ENCODE measurements at regions not wholly inside any gene's neighbourhood (a gene's known extent, or its start where the extent isn't known, plus 50 kb on each side); places are given as distances from the start of the nearest gene placed in this dataset.

DNA sequence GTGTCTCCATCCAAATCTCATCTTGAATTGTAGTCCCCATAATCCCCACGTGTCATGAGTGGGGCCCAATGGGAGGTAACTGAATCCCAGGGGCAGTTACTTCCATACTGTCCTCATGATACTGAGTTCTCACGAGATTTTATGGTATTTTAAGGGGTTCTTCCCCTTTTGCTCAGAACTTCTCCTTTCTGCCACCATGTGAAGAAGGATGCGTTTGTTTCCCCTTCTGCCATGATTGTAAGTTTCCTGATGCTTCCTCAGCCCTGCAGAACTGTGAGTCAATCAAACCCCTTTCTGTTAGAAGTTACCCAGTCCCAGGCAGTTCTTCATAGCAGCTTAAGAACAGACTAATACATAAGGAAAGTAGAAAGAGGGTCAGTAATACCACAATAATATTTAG, 480.4 kb downstream of the KCNJ3 start:
- Histone ChIP-seq H3K4me1 (ENCODE audit: control insufficient read depth, insufficient read depth, low read length) (no peaks in the 10 kb centered on the region), H3K4me3 (ENCODE audit: low read length) (no peak overlapping the region), H3K9me3 (ENCODE audit: control insufficient read depth, low read length) (no peaks in the 10 kb centered on the region), H3K36me3 (ENCODE audit: control insufficient read depth, insufficient read depth, low read length) (no peaks in the 10 kb centered on the region), H3K9ac (ENCODE audit: low read length) (no peak overlapping the region), H3K27me3 (ENCODE audit: control insufficient read depth, insufficient read depth, low read length) (no peaks in the 10 kb centered on the region)

DNA sequence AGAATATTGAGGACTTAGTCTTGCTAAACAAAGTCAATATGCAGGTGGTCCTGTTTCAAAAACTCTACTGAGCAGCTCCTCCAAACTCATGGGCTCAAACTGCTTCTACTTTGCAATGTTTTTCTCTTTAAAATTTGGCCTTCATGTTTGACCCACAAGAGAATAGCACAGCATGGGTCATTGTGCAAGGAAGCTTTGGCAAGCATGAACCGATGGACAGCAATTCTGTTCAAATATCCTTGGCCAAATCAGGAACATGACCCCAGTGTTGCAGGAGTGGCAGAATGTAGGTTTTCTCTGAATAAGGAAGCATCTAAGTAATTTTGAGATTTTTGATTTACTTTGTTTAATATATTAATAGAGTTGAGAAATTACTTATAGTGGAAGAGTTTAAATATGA, 477.9 kb downstream of the KCNJ3 start:
- Histone ChIP-seq H3K4me1 (ENCODE audit: control insufficient read depth, insufficient read depth, low read length) (no peaks in the 10 kb centered on the region), H3K4me3 (ENCODE audit: low read length) (no peak overlapping the region), H3K27me3 (ENCODE audit: control insufficient read depth, insufficient read depth, low read length) (no peaks in the 10 kb centered on the region), H3K36me3 (ENCODE audit: control insufficient read depth, insufficient read depth, low read length) (no peaks in the 10 kb centered on the region), H3K9me3 (ENCODE audit: control insufficient read depth, low read length) (no peaks in the 10 kb centered on the region), H3K9ac (ENCODE audit: low read length) (no peak overlapping the region)

- Histone ChIP-seq H3K36me3 (ENCODE audit: control insufficient read depth, insufficient read depth, low read length) (no peaks in the 10 kb centered on the region), H3K27me3 (ENCODE audit: control insufficient read depth, insufficient read depth, low read length) (no peaks in the 10 kb centered on the region), H3K4me1 (ENCODE audit: control insufficient read depth, insufficient read depth, low read length) (no peaks in the 10 kb centered on the region), H3K4me3 (ENCODE audit: low read length) (no peak overlapping the region), H3K9me3 (ENCODE audit: control insufficient read depth, low read length) (no peaks in the 10 kb centered on the region), H3K9ac (ENCODE audit: low read length) (no peak overlapping the region)
These were observed 470.8 kb downstream of the KCNJ3 start for GRCh38 chr2:155169317-155169716.

- Histone ChIP-seq H3K9ac (ENCODE audit: low read length) (no peak overlapping the region), H3K36me3 (ENCODE audit: control insufficient read depth, insufficient read depth, low read length) (no peaks in the 10 kb centered on the region), H3K27me3 (ENCODE audit: control insufficient read depth, insufficient read depth, low read length) (no peaks in the 10 kb centered on the region), H3K4me1 (ENCODE audit: control insufficient read depth, insufficient read depth, low read length) (no peaks in the 10 kb centered on the region), H3K4me3 (ENCODE audit: low read length) (no peak overlapping the region), H3K9me3 (ENCODE audit: control insufficient read depth, low read length) (no peaks in the 10 kb centered on the region)
These were observed 464.0 kb downstream of the KCNJ3 start for GRCh38 chr2:155162494-155162893.

DNA sequence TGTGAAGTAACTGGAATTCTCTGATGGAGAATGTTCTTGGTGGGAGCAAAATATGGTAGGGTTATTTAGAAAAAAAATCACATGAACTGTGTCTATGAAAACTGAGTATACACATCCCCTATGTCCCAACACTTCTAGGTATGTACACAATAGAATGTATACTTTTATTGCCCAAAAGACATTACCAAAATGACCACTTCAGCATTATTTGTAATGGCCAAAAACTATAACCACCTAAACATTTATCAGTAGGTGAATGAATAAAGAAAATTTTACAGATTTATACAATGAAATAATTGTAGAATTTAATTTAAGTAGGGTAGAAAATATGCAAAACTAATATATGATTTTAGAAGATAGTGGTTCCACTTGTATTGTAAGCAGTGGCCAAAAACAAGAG, 462.8 kb downstream of the KCNJ3 start:
- no peaks in the 10 kb centered on the region for H3K4me1 ChIP-seq (ENCODE audit: control insufficient read depth, insufficient read depth, low read length)
- no peaks in the 10 kb centered on the region for H3K9me3 ChIP-seq (ENCODE audit: control insufficient read depth, low read length)
- H3K9ac ChIP-seq (ENCODE audit: low read length): no peak overlapping the region
- no peaks in the 10 kb centered on the region for H3K36me3 ChIP-seq (ENCODE audit: control insufficient read depth, insufficient read depth, low read length)
- no peak overlapping the region for H3K4me3 ChIP-seq (ENCODE audit: low read length)
- no peaks in the 10 kb centered on the region for H3K27me3 ChIP-seq (ENCODE audit: control insufficient read depth, insufficient read depth, low read length)

DNA sequence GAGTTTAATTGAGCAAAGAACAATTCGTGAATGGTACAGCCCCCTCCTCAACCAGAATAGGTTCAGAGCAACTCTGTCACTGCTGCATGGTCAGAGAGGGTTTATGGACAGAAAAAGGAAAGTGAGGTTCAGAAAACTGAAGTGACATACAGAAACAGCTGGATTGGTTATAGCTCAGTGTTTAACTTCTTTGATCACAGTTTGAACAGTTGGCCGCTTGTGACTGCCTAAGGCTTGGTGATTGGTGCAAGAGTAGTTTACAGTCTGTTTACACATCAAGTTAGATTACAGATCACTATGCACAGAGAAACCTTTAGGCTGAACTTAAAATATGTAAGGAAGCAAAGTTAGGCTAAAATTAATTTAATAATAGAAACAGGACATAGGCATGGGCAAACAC, 459.2 kb downstream of the KCNJ3 start:
- no peaks in the 10 kb centered on the region for H3K27me3 ChIP-seq (ENCODE audit: control insufficient read depth, insufficient read depth, low read length)

DNA sequence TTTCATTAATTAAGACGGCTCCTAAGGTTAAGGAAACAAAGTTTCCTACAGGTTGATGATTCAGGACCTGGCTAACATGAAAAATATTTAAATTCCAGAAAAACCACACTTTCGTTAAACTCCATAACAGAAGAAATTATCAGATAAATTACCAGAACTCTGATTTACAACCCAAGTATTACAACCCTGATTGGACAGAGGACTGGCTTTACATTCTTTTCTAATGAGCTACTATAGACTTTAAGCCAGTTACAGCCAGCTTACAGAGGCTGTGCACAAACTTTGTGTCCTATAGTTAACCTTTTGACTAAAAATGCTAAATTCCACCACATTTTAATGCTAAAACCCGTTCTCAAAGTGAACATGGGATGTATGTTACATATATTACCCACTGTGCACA, 458.6 kb downstream of the KCNJ3 start:
- no peaks in the 10 kb centered on the region for H3K27me3 ChIP-seq (ENCODE audit: control insufficient read depth, insufficient read depth, low read length)
- H3K9me3 ChIP-seq (ENCODE audit: control insufficient read depth, low read length): no peaks in the 10 kb centered on the region
- no peaks in the 10 kb centered on the region for H3K4me1 ChIP-seq (ENCODE audit: control insufficient read depth, insufficient read depth, low read length)
- no peak overlapping the region for H3K9ac ChIP-seq (ENCODE audit: low read length)
- no peak overlapping the region for H3K4me3 ChIP-seq (ENCODE audit: low read length)
- H3K36me3 ChIP-seq (ENCODE audit: control insufficient read depth, insufficient read depth, low read length): no peaks in the 10 kb centered on the region

More for the DNA sequence above, 459.2 kb downstream of the KCNJ3 start:
- no peaks in the 10 kb centered on the region for H3K4me1 ChIP-seq (ENCODE audit: control insufficient read depth, insufficient read depth, low read length)
- no peaks in the 10 kb centered on the region for H3K9me3 ChIP-seq (ENCODE audit: control insufficient read depth, low read length)
- no peak overlapping the region for H3K4me3 ChIP-seq (ENCODE audit: low read length)
- H3K36me3 ChIP-seq (ENCODE audit: control insufficient read depth, insufficient read depth, low read length): no peaks in the 10 kb centered on the region
- no peak overlapping the region for H3K9ac ChIP-seq (ENCODE audit: low read length)

- no peak overlapping the region for H3K4me3 ChIP-seq (ENCODE audit: low read length)
These were observed 453.4 kb downstream of the KCNJ3 start for GRCh38 chr2:155151945-155152344.

GRCh38 chr2:155151472-155151871, 453.0 kb downstream of the KCNJ3 start:
- Histone ChIP-seq H3K9ac (ENCODE audit: low read length) (no peak overlapping the region), H3K4me1 (ENCODE audit: control insufficient read depth, insufficient read depth, low read length) (no peaks in the 10 kb centered on the region), H3K9me3 (ENCODE audit: control insufficient read depth, low read length) (no peaks in the 10 kb centered on the region), H3K36me3 (ENCODE audit: control insufficient read depth, insufficient read depth, low read length) (no peaks in the 10 kb centered on the region), H3K4me3 (ENCODE audit: low read length) (no peak overlapping the region), H3K27me3 (ENCODE audit: control insufficient read depth, insufficient read depth, low read length) (no peaks in the 10 kb centered on the region)

More at GRCh38 chr2:155151945-155152344, 453.4 kb downstream of the KCNJ3 start:
- H3K9me3 ChIP-seq (ENCODE audit: control insufficient read depth, low read length): no peaks in the 10 kb centered on the region
- H3K27me3 ChIP-seq (ENCODE audit: control insufficient read depth, insufficient read depth, low read length): no peaks in the 10 kb centered on the region
- no peaks in the 10 kb centered on the region for H3K4me1 ChIP-seq (ENCODE audit: control insufficient read depth, insufficient read depth, low read length)
- no peak overlapping the region for H3K9ac ChIP-seq (ENCODE audit: low read length)
- H3K36me3 ChIP-seq (ENCODE audit: control insufficient read depth, insufficient read depth, low read length): no peaks in the 10 kb centered on the region

DNA sequence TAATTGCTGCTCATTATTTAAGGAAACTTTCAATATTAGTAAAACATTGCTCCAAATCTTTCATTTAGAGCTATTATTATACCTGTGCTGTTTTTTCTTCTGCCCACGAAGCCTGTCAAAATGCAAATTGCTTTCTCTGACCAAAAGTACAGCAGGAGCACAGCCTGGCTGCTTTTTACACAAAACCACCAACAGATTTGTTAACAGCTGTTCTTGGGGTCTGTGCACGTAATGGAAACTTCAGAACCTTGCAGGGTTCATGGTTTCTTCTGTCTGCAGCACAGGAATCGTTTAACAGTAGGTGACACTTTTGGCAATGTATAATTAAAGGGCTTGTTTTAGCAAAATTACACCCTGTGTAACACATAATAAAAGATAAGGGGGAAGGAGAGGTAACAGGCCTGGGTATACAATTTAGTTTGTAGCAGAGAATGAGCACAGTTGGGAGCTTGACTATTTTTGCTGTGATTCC, 447.3 kb downstream of the KCNJ3 start:
- no peak overlapping the region for H3K9ac ChIP-seq (ENCODE audit: low read length)

GRCh38 chr2:155141418-155141817, 442.9 kb downstream of the KCNJ3 start:
- H3K36me3 ChIP-seq (ENCODE audit: control insufficient read depth, insufficient read depth, low read length): no peaks in the 10 kb centered on the region
- no peak overlapping the region for H3K4me3 ChIP-seq (ENCODE audit: low read length)
- no peaks in the 10 kb centered on the region for H3K4me1 ChIP-seq (ENCODE audit: control insufficient read depth, insufficient read depth, low read length)
- H3K27me3 ChIP-seq (ENCODE audit: control insufficient read depth, insufficient read depth, low read length): no peaks in the 10 kb centered on the region
- H3K9ac ChIP-seq (ENCODE audit: low read length): no peak overlapping the region
- H3K9me3 ChIP-seq (ENCODE audit: control insufficient read depth, low read length): no peaks in the 10 kb centered on the region

More for the DNA sequence above, 447.3 kb downstream of the KCNJ3 start:
- Histone ChIP-seq H3K27me3 (ENCODE audit: control insufficient read depth, insufficient read depth, low read length) (no peaks in the 10 kb centered on the region), H3K9me3 (ENCODE audit: control insufficient read depth, low read length) (no peaks in the 10 kb centered on the region), H3K4me1 (ENCODE audit: control insufficient read depth, insufficient read depth, low read length) (no peaks in the 10 kb centered on the region), H3K36me3 (ENCODE audit: control insufficient read depth, insufficient read depth, low read length) (no peaks in the 10 kb centered on the region), H3K4me3 (ENCODE audit: low read length) (no peak overlapping the region)

GRCh38 chr2:155125585-155126230, 427.2 kb downstream of the KCNJ3 start:
- no peaks in the 10 kb centered on the region for H3K27me3 ChIP-seq (ENCODE audit: control insufficient read depth, insufficient read depth, low read length)
- no peaks in the 10 kb centered on the region for H3K36me3 ChIP-seq (ENCODE audit: control insufficient read depth, insufficient read depth, low read length)
- no peaks in the 10 kb centered on the region for H3K4me1 ChIP-seq (ENCODE audit: control insufficient read depth, insufficient read depth, low read length)
- no peak overlapping the region for H3K4me3 ChIP-seq (ENCODE audit: low read length)
- H3K9me3 ChIP-seq (ENCODE audit: control insufficient read depth, low read length): no peaks in the 10 kb centered on the region
- H3K9ac ChIP-seq (ENCODE audit: low read length): no peak overlapping the region

DNA sequence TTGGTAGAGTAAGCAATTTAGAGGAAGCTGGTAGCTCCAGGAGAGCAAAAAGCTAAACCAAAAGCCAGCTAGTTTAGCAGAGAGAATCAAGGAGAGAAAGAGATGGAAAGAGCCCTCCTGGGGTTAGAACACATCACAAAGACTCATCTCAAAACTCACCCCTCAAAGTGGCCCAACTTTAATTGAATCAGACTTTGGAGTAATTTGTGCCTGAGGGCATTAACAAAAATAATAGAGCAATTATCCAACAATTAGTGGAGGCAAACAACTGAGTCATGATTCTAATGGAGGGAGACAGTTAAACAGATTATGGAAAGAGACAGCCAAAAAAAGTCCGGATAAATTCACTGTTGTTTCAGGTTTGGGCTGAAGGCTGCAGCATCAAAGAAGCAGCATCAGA, 417.4 kb downstream of the KCNJ3 start:
- no peaks in the 10 kb centered on the region for H3K4me1 ChIP-seq (ENCODE audit: control insufficient read depth, insufficient read depth, low read length)

More for the DNA sequence above, 417.4 kb downstream of the KCNJ3 start:
- H3K4me3 ChIP-seq (ENCODE audit: low read length): no peak overlapping the region
- H3K9ac ChIP-seq (ENCODE audit: low read length): no peak overlapping the region
- H3K36me3 ChIP-seq (ENCODE audit: control insufficient read depth, insufficient read depth, low read length): no peaks in the 10 kb centered on the region
- H3K9me3 ChIP-seq (ENCODE audit: control insufficient read depth, low read length): no peaks in the 10 kb centered on the region
- no peaks in the 10 kb centered on the region for H3K27me3 ChIP-seq (ENCODE audit: control insufficient read depth, insufficient read depth, low read length)
